ENCODE measurements at regions not wholly inside any gene's neighbourhood (a gene's known extent, or its start where the extent isn't known, plus 50 kb on each side); places are given as distances from the start of the nearest gene placed in this dataset.
"Not testable (repeated sequence)": the region's sequence is repeated elsewhere in the genome, so short reads cannot be mapped to it uniquely, and the experiment has no call there.

GRCh38 chr9:10867194-10867593 is 254.4 kb upstream of the PTPRD start:
- DNase-seq: no peak
- no peaks in the 10 kb centered on the region for H3K79me2 ChIP-seq (ENCODE audit: insufficient read depth)
- no peaks in the 10 kb centered on the region for H3K9me2 ChIP-seq (ENCODE audit: insufficient read depth)
- in situ Hi-C loops (cut with MboI): no loop called here
- H4K20me1 ChIP-seq (ENCODE audit: insufficient read depth): no peaks in the 10 kb centered on the region
- H3K4me3 ChIP-seq: no peak overlapping the region
- 7 to 15% methylated on average over 2 of the region's 2 CpGs for WGBS, 2 experiments (ENCODE audit: low coverage in 1 of 2, low lambda C conversion rate in 2 of 2, missing lambda C conversion rate in 2 of 2)
- no peak overlapping the region for H3K27ac ChIP-seq
- H3K27me3 ChIP-seq (replicated peaks; ENCODE audit: insufficient read depth): no peaks in the 10 kb centered on the region
- H3K36me3 ChIP-seq (ENCODE audit: low read depth): no peaks in the 10 kb centered on the region
- no peaks in the 10 kb centered on the region for H3K4me1 ChIP-seq (ENCODE audit: insufficient read depth)
- no peaks in the 10 kb centered on the region for H3K9me3 ChIP-seq (ENCODE audit: low read depth)
- H3K9ac ChIP-seq: no peak overlapping the region
- H3K4me2 ChIP-seq (ENCODE audit: unreplicated experiment): no peak overlapping the region
- no peaks in the 10 kb centered on the region for H3F3A ChIP-seq (ENCODE audit: insufficient read depth)
- H2AFZ ChIP-seq: no peak overlapping the region
- TF ChIP-seq EZH2phosphoT487 (IDR thresholded peaks at IDR 0.05; ENCODE audit: insufficient read depth, low read depth) (no peak), EZH2 (IDR thresholded peaks at IDR 0.05; ENCODE audit: insufficient read depth, poor library complexity, severe bottlenecking) (no peak)

GRCh38 chr9:10869687-10870086 is 256.9 kb upstream of the PTPRD start:
- Histone ChIP-seq H3K9ac (no peak overlapping the region), H2AFZ (no peak overlapping the region), H3K27ac (no peak overlapping the region), H3K4me1 (ENCODE audit: insufficient read depth) (no peaks in the 10 kb centered on the region), H3K79me2 (ENCODE audit: insufficient read depth) (no peaks in the 10 kb centered on the region), H3K4me3 (no peak overlapping the region), H3K4me2 (ENCODE audit: unreplicated experiment) (no peak overlapping the region), H4K20me1 (ENCODE audit: insufficient read depth) (no peaks in the 10 kb centered on the region), H3K9me3 (ENCODE audit: low read depth) (no peaks in the 10 kb centered on the region), H3K27me3 (replicated peaks; ENCODE audit: insufficient read depth) (no peaks in the 10 kb centered on the region), H3K36me3 (ENCODE audit: low read depth) (no peaks in the 10 kb centered on the region), H3K9me2 (ENCODE audit: insufficient read depth) (no peaks in the 10 kb centered on the region), H3F3A (ENCODE audit: insufficient read depth) (no peaks in the 10 kb centered on the region)
- DNase-seq: no peak
- in situ Hi-C loops (cut with MboI): no loop called here
- TF ChIP-seq EZH2phosphoT487 (IDR thresholded peaks at IDR 0.05; ENCODE audit: insufficient read depth, low read depth) (no peak), EZH2 (IDR thresholded peaks at IDR 0.05; ENCODE audit: insufficient read depth, poor library complexity, severe bottlenecking) (no peak)

DNA sequence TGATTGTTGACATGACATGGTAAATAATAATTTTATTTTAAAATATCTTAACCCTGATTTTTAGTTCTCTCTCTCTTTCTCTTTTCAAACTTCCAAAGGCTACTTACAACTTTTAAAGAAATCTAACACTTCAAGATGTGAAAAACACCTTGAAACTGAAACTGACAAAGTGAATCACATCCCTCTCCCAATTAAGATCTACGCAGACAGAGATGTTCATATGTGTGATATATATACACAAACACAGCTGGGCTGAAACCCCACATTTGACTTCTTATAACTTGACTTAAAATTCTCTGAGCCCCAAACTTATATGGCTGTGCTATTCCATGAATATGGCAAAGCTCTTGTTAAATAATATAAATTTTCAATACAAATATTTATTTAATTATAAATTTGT is 261.2 kb upstream of the PTPRD start:
- no peaks in the 10 kb centered on the region for H3K79me2 ChIP-seq (ENCODE audit: insufficient read depth)
- no peaks in the 10 kb centered on the region for H3K9me2 ChIP-seq (ENCODE audit: insufficient read depth)
- no peaks in the 10 kb centered on the region for H3K27me3 ChIP-seq (replicated peaks; ENCODE audit: insufficient read depth)
- no peaks in the 10 kb centered on the region for H3K4me1 ChIP-seq (ENCODE audit: insufficient read depth)
- no peak overlapping the region for H3K27ac ChIP-seq
- 20 to 29% methylated on average over 1 of the region's 1 CpG for WGBS, 2 experiments (ENCODE audit: low coverage in 1 of 2, low lambda C conversion rate in 2 of 2, missing lambda C conversion rate in 2 of 2)
- no peaks in the 10 kb centered on the region for H3K36me3 ChIP-seq (ENCODE audit: low read depth)
- in situ Hi-C loops (cut with MboI): no loop called here
- no peaks in the 10 kb centered on the region for H3F3A ChIP-seq (ENCODE audit: insufficient read depth)
- no peak overlapping the region for H3K4me3 ChIP-seq
- no peaks in the 10 kb centered on the region for H4K20me1 ChIP-seq (ENCODE audit: insufficient read depth)
- H3K9ac ChIP-seq: no peak overlapping the region
- no peak for DNase-seq
- no peak overlapping the region for H2AFZ ChIP-seq
- H3K9me3 ChIP-seq (ENCODE audit: low read depth): no peaks in the 10 kb centered on the region
- H3K4me2 ChIP-seq (ENCODE audit: unreplicated experiment): no peak overlapping the region
- TF ChIP-seq EZH2phosphoT487 (IDR thresholded peaks at IDR 0.05; ENCODE audit: insufficient read depth, low read depth) (no peak), EZH2 (IDR thresholded peaks at IDR 0.05; ENCODE audit: insufficient read depth, poor library complexity, severe bottlenecking) (no peak)

- no peaks in the 10 kb centered on the region for H3K27me3 ChIP-seq (replicated peaks; ENCODE audit: insufficient read depth)
- H3K27ac ChIP-seq: no peak overlapping the region
- WGBS, 2 experiments (ENCODE audit: low coverage in 1 of 2, low lambda C conversion rate in 2 of 2, missing lambda C conversion rate in 2 of 2): 9 to 22% methylated on average over 2 of the region's 2 CpGs
- no peak overlapping the region for H3K4me3 ChIP-seq
- H3K4me1 ChIP-seq (ENCODE audit: insufficient read depth): no peaks in the 10 kb centered on the region
- in situ Hi-C loops (cut with MboI): no loop called here
- H3K9me3 ChIP-seq (ENCODE audit: low read depth): no peaks in the 10 kb centered on the region
- H3K79me2 ChIP-seq (ENCODE audit: insufficient read depth): no peaks in the 10 kb centered on the region
- no peaks in the 10 kb centered on the region for H4K20me1 ChIP-seq (ENCODE audit: insufficient read depth)
- no peak overlapping the region for H3K9ac ChIP-seq
- no peaks in the 10 kb centered on the region for H3K36me3 ChIP-seq (ENCODE audit: low read depth)
- no peaks in the 10 kb centered on the region for H3F3A ChIP-seq (ENCODE audit: insufficient read depth)
- TF ChIP-seq EZH2 (IDR thresholded peaks at IDR 0.05; ENCODE audit: insufficient read depth, poor library complexity, severe bottlenecking): no peak
- TF ChIP-seq EZH2phosphoT487 (IDR thresholded peaks at IDR 0.05; ENCODE audit: insufficient read depth, low read depth): no peak
- no peak for DNase-seq
- H2AFZ ChIP-seq: no peak overlapping the region
- H3K4me2 ChIP-seq (ENCODE audit: unreplicated experiment): no peak overlapping the region
- H3K9me2 ChIP-seq (ENCODE audit: insufficient read depth): no peaks in the 10 kb centered on the region
These were observed 262.9 kb upstream of the PTPRD start for GRCh38 chr9:10875752-10876151.

DNA sequence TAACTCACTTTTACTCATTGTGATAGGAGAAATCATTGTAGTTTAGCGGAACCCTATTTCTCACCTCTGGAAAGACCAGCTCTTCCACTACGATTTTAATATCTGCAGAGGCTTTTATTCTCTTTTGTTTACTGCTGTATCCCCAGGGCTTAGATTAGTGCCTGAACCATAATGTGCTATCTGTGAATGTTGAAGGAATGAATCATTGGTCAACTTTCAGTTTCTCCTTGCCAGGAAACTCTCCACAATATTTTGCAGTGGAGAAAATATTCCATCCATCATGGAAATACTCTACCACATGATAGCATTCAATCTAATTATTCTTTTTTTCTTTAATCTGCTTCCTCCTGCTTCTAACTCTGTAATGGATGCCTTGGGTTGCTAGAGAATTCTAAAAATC is 263.5 kb upstream of the PTPRD start:
- TF ChIP-seq EZH2 (IDR thresholded peaks at IDR 0.05; ENCODE audit: insufficient read depth, poor library complexity, severe bottlenecking): no peak
- no peak for TF ChIP-seq EZH2phosphoT487 (IDR thresholded peaks at IDR 0.05; ENCODE audit: insufficient read depth, low read depth)
- Histone ChIP-seq H3K9me2 (ENCODE audit: insufficient read depth) (no peaks in the 10 kb centered on the region), H3K27ac (no peak overlapping the region), H2AFZ (no peak overlapping the region), H3K9me3 (ENCODE audit: low read depth) (no peaks in the 10 kb centered on the region), H3K4me1 (ENCODE audit: insufficient read depth) (no peaks in the 10 kb centered on the region), H3K79me2 (ENCODE audit: insufficient read depth) (no peaks in the 10 kb centered on the region), H3K9ac (no peak overlapping the region), H3K4me2 (ENCODE audit: unreplicated experiment) (no peak overlapping the region), H3K36me3 (ENCODE audit: low read depth) (no peaks in the 10 kb centered on the region), H4K20me1 (ENCODE audit: insufficient read depth) (no peaks in the 10 kb centered on the region), H3K27me3 (replicated peaks; ENCODE audit: insufficient read depth) (no peaks in the 10 kb centered on the region), H3K4me3 (no peak overlapping the region), H3F3A (ENCODE audit: insufficient read depth) (no peaks in the 10 kb centered on the region)
- in situ Hi-C loops (cut with MboI): no loop called here
- 31% methylated on average over 2 of the region's 2 CpGs for WGBS, 2 experiments (ENCODE audit: low coverage in 1 of 2, low lambda C conversion rate in 2 of 2, missing lambda C conversion rate in 2 of 2)
- no peak for DNase-seq

DNA sequence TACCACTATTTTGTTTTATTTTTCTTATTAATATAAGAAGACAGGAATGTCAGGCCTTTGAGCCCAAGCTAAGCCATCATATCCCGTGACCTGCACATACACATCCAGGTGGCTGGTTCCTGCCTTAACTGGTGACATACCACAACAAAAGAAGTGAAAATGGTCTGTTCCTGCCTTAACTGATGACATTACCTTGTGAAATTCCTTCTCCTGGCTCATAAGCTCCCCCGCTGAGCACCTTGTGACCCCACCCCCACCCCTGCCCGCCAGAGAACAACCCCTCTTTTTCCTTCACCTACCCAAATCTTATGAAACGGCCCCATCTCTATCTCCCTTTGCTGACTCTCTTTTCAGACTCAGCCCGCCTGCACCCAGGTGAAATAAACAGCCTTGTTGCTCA is 277.5 kb upstream of the PTPRD start:
- WGBS, 2 experiments (ENCODE audit: low coverage in 1 of 2, low lambda C conversion rate in 2 of 2, missing lambda C conversion rate in 2 of 2): 22 to 23% methylated on average over 5 of the region's 5 CpGs
- H4K20me1 ChIP-seq (ENCODE audit: insufficient read depth); in situ Hi-C loops (cut with MboI); H3K9me2 ChIP-seq (ENCODE audit: insufficient read depth); H3K4me1 ChIP-seq (ENCODE audit: insufficient read depth); H2AFZ ChIP-seq; H3K4me2 ChIP-seq (ENCODE audit: unreplicated experiment); DNase-seq; H3K4me3 ChIP-seq; H3K79me2 ChIP-seq (ENCODE audit: insufficient read depth); H3K9me3 ChIP-seq (ENCODE audit: low read depth); H3F3A ChIP-seq (ENCODE audit: insufficient read depth); H3K9ac ChIP-seq; H3K27ac ChIP-seq; H3K36me3 ChIP-seq (ENCODE audit: low read depth); H3K27me3 ChIP-seq (replicated peaks; ENCODE audit: insufficient read depth): not testable (repeated sequence)

Data from GM23248 (cell line).